Loucy (cell line): ENCODE measurements at regions not wholly inside any gene's neighbourhood (a gene's known extent, or its start where the extent isn't known, plus 50 kb on each side); places are given as distances from the start of the nearest gene placed in this dataset.
"Not testable (repeated sequence)": the region's sequence is repeated elsewhere in the genome, so short reads cannot be mapped to it uniquely, and the experiment has no call there.

Experiments used
- H2AFZ ChIP-seq: fragments of 200-600 bp; sonication (generic); 2 replicates; pipeline ENCODE4 v1.6.0; 2016; ENCODE audit warnings: antibody characterized with exemption, mild to moderate bottlenecking, low read length, moderate library complexity
- H3F3A ChIP-seq: fragments of 200-600 bp; 2 replicates; pipeline ENCODE4 v1.6.0; 2016; ENCODE audit warnings: antibody characterized with exemption, low read depth, mild to moderate bottlenecking
- H3K27me3 ChIP-seq: fragments of 200-600 bp; sonication (generic); 2 replicates; pipeline ENCODE4 v1.6.1; 2014; ENCODE audit warnings: low read length, mild to moderate bottlenecking; ENCODE audit not compliant: insufficient read depth, poor library complexity, severe bottlenecking
- H3K36me3 ChIP-seq: fragments of 200-600 bp; sonication (generic); 2 replicates; pipeline ENCODE4 v1.6.1; 2016; ENCODE audit warnings: low read length; ENCODE audit not compliant: insufficient read depth
- H3K4me1 ChIP-seq: fragments of 200-600 bp; sonication (generic); 2 replicates; pipeline ENCODE4 v1.5.1; 2014; ENCODE audit warnings: low read length, mild to moderate bottlenecking; ENCODE audit not compliant: insufficient read depth, poor library complexity, severe bottlenecking
- H3K4me2 ChIP-seq: fragments of 200-600 bp; sonication (generic); 2 replicates; pipeline ENCODE4 v1.6.0; 2014; ENCODE audit warnings: antibody characterized with exemption, low read length, low read depth, mild to moderate bottlenecking; ENCODE audit not compliant: poor library complexity, severe bottlenecking
- H3K4me3 ChIP-seq: fragments of 200-600 bp; sonication (generic); 2 replicates; pipeline ENCODE4 v1.5.1; 2014; ENCODE audit warnings: low read length, mild to moderate bottlenecking, mixed read lengths; ENCODE audit not compliant: poor library complexity, severe bottlenecking
- H3K79me2 ChIP-seq: fragments of 200-600 bp; sonication (generic); 2 replicates; pipeline ENCODE4 v1.6.1; 2014; ENCODE audit warnings: low read length; ENCODE audit not compliant: insufficient read depth
- H3K9ac ChIP-seq: fragments of 200-600 bp; sonication (generic); 2 replicates; pipeline ENCODE4 v1.6.0; 2014; ENCODE audit warnings: mild to moderate bottlenecking, low read depth, low read length, moderate library complexity; ENCODE audit not compliant: poor library complexity, severe bottlenecking
- H3K9me2 ChIP-seq: fragments of 200-600 bp; sonication (generic); replicated peaks from 2 replicates; pipeline ENCODE4 v1.6.1; 2016; ENCODE audit warnings: low read depth, low read length, mixed read lengths
- H3K9me3 ChIP-seq: fragments of 200-600 bp; sonication (generic); 2 replicates; pipeline ENCODE4 v1.6.1; 2014; ENCODE audit warnings: mild to moderate bottlenecking, antibody characterized with exemption, low read length, low read depth; ENCODE audit not compliant: insufficient read depth
- H4K20me1 ChIP-seq: fragments of 200-600 bp; sonication (generic); 2 replicates; pipeline ENCODE4 v1.6.0; 2014; ENCODE audit warnings: antibody characterized with exemption, low read length, mild to moderate bottlenecking; ENCODE audit not compliant: insufficient read depth, poor library complexity, severe bottlenecking
- CTCF ChIP-seq: fragments of 200-600 bp; sonication (generic); conservative IDR thresholded peaks from 2 replicates; pipeline ENCODE4 v1.5.1; 2014; ENCODE audit warnings: mild to moderate bottlenecking, antibody characterized with exemption, low read length
- EZH2phosphoT487 ChIP-seq: fragments of 200-600 bp; IDR thresholded peaks from 2 replicates; pipeline ENCODE4 v1.6.1; 2018; ENCODE audit warnings: antibody characterized with exemption, mild to moderate bottlenecking, moderate library complexity, borderline replicate concordance

GRCh38 chr3:166518040-166518439 is 680.8 kb upstream of the BCHE start:
- H3K4me1 ChIP-seq, result no peaks in the 10 kb centered on the region
- TF ChIP-seq CTCF, result no peak
- no peak for TF ChIP-seq EZH2phosphoT487
- H3K36me3 ChIP-seq, result no peaks in the 10 kb centered on the region
- no peaks in the 10 kb centered on the region for H3K27me3 ChIP-seq
- no peaks in the 10 kb centered on the region for H4K20me1 ChIP-seq
- H2AFZ ChIP-seq, result no peak overlapping the region
- H3F3A ChIP-seq, result no peaks in the 10 kb centered on the region
- H3K4me2 ChIP-seq, result no peak overlapping the region
- H3K9me2 ChIP-seq, result no peaks in the 10 kb centered on the region
- H3K79me2 ChIP-seq, result no peaks in the 10 kb centered on the region
- H3K9me3 ChIP-seq, result no peaks in the 10 kb centered on the region
- H3K4me3 ChIP-seq, result no peak overlapping the region
- no peak overlapping the region for H3K9ac ChIP-seq

DNA sequence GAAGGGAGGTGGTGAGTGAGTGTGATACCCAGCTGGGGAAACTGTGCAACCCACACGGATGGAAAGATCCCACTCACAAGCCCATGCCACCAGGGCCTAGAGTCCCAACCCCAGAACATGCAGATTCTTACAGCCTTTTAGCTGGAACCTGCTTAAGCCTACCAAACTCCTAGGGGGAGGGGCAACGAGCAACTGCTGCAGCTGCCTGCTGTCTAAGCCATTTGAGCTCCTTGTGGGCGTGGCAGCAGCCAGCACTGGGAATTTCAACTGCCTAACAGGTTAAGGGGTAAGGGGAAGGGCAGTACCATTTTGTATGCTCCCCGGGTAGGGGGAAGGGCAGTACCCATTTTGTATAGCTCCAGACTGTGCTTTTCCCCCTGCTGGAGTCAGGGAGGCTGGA is 673.2 kb upstream of the BCHE start:
- H3K9ac ChIP-seq, result no peak overlapping the region
- H3K4me2 ChIP-seq, result no peak overlapping the region
- no peak overlapping the region for H2AFZ ChIP-seq

GRCh38 chr3:166500420-166500819 is 663.2 kb upstream of the BCHE start:
- not testable (repeated sequence) for H3K4me1 ChIP-seq, H3K27me3 ChIP-seq, H2AFZ ChIP-seq, H3K36me3 ChIP-seq, H4K20me1 ChIP-seq, H3K4me2 ChIP-seq, H3K4me3 ChIP-seq, H3K9me3 ChIP-seq, H3F3A ChIP-seq, H3K79me2 ChIP-seq, H3K9ac ChIP-seq, H3K9me2 ChIP-seq

More for the DNA sequence above, 673.2 kb upstream of the BCHE start:
- no peaks in the 10 kb centered on the region for H3K36me3 ChIP-seq
- no peaks in the 10 kb centered on the region for H3K9me2 ChIP-seq
- TF ChIP-seq EZH2phosphoT487, result no peak
- TF ChIP-seq CTCF, result no peak
- no peaks in the 10 kb centered on the region for H3K27me3 ChIP-seq
- H3K79me2 ChIP-seq, result no peaks in the 10 kb centered on the region
- no peak overlapping the region for H3K4me3 ChIP-seq
- H3K9me3 ChIP-seq, result no peaks in the 10 kb centered on the region; the same call in 1 of the 2 replicates
- H3F3A ChIP-seq, result no peaks in the 10 kb centered on the region
- no peaks in the 10 kb centered on the region for H3K4me1 ChIP-seq
- H4K20me1 ChIP-seq, result no peaks in the 10 kb centered on the region

GRCh38 chr3:166499636-166500035 is 662.4 kb upstream of the BCHE start:
- Histone ChIP-seq H3K9me3 (no peaks in the 10 kb centered on the region), H3K9ac (no peak overlapping the region), H3K4me1 (no peaks in the 10 kb centered on the region), H3K4me3 (no peak overlapping the region), H3K79me2 (no peaks in the 10 kb centered on the region), H4K20me1 (no peaks in the 10 kb centered on the region), H3K36me3 (no peaks in the 10 kb centered on the region), H3K27me3 (no peaks in the 10 kb centered on the region), H3K9me2 (no peaks in the 10 kb centered on the region), H2AFZ (no peak overlapping the region), H3K4me2 (no peak overlapping the region), H3F3A (no peaks in the 10 kb centered on the region)
- TF ChIP-seq CTCF (no peak), EZH2phosphoT487 (no peak)
